NCI-H1092 (cell line): ENCODE measurements at regions not wholly inside any gene's neighbourhood (a gene's known extent, or its start where the extent isn't known, plus 50 kb on each side); places are given as distances from the start of the nearest gene placed in this dataset.
"Not testable (repeated sequence)": the region's sequence is repeated elsewhere in the genome, so short reads cannot be mapped to it uniquely, and the experiment has no call there.

ENCODE experiments used
- DNase-seq: peaks from one replicate; lab custom pipeline; 2025; lab: John Stamatoyannopoulos, UW

- no peak for DNase-seq
Observed at GRCh38 chr3:66803721-66804695, 194.1 kb upstream of the KBTBD8 start.

GRCh38 chr3:66808891-66809594 is 189.1 kb upstream of the KBTBD8 start:
- DNase-seq, result no peak

GRCh38 chr3:66809595-66809958 is 188.5 kb upstream of the KBTBD8 start:
- no peak for DNase-seq

GRCh38 chr3:66812136-66812535 is 186.0 kb upstream of the KBTBD8 start:
- DNase-seq, result no peak

- no peak for DNase-seq
Observed at GRCh38 chr3:66812741-66813140, 185.4 kb upstream of the KBTBD8 start.

GRCh38 chr3:66816090-66816761 is 181.9 kb upstream of the KBTBD8 start:
- peak; percentile 3 for DNase-seq

GRCh38 chr3:66817951-66818557 is 180.1 kb upstream of the KBTBD8 start:
- no peak for DNase-seq

GRCh38 chr3:66819993-66820501 is 178.1 kb upstream of the KBTBD8 start:
- DNase-seq, result no peak

- peak; percentile 45 for DNase-seq
Observed at GRCh38 chr3:66822186-66823008, 175.7 kb upstream of the KBTBD8 start.

- DNase-seq, result no peak
Observed at GRCh38 chr3:66823009-66823397, 175.1 kb upstream of the KBTBD8 start.

GRCh38 chr3:66823532-66823931 is 174.6 kb upstream of the KBTBD8 start:
- DNase-seq, result no peak

GRCh38 chr3:66825375-66825774 is 172.7 kb upstream of the KBTBD8 start:
- no peak for DNase-seq

GRCh38 chr3:66827726-66828125 is 170.4 kb upstream of the KBTBD8 start:
- DNase-seq, result no peak

GRCh38 chr3:66828303-66828702 is 169.8 kb upstream of the KBTBD8 start:
- DNase-seq, result no peak

GRCh38 chr3:66830301-66830700 is 167.8 kb upstream of the KBTBD8 start:
- DNase-seq, result no peak

- DNase-seq, result no peak
Observed at GRCh38 chr3:66831931-66832330, 166.2 kb upstream of the KBTBD8 start.

- no peak for DNase-seq
Observed at GRCh38 chr3:66836363-66837152, 161.5 kb upstream of the KBTBD8 start.

GRCh38 chr3:66838704-66839103 is 159.4 kb upstream of the KBTBD8 start:
- DNase-seq, result no peak

- no peak for DNase-seq
Observed at GRCh38 chr3:66839508-66839907, 158.6 kb upstream of the KBTBD8 start.

- DNase-seq, result not testable (repeated sequence)
Observed at GRCh38 chr3:66842761-66843464, 155.2 kb upstream of the KBTBD8 start.
